HK-2 (cell line): ENCODE measurements at regions not wholly inside any gene's neighbourhood (a gene's known extent, or its start where the extent isn't known, plus 50 kb on each side); places are given as distances from the start of the nearest gene placed in this dataset.

Experiments
- DNase-seq: peaks from one replicate; pipeline ENCODE4 v3.0.0-alpha.2; 2018; ENCODE audit not compliant: unreplicated experiment

DNA sequence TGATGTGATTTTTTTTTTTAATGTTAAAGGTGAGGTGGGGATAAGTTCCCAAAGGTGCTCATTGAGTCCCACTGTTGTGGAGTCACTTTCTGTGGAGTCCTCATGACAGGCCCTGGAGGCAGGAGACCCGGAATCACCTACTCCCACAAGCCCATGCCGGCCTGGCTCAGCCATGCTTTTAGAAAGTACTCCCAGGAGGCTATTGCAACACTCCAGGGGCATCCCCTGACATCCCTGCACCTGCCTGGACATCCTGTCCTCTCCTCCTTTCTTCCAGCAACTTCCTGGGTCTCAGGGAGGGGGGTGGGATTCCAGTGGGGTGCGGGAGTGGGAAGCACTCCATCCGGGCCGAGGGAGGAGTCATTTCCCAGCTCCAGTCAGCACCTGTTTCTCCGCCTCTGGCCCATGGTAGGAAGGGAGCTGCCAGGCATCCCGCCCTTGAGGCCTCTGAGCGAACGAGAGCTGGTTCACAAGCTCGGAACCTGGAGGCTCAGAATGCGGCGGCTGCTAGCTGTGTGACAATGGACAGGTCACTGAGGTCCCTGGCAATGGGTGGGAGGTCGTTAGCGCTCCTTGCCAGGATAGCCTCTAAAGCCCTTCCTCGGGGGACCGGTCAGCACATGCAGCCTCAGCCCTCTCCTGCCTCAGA, 163.9 kb upstream of the ID2 start:
- no peak for DNase-seq

DNA sequence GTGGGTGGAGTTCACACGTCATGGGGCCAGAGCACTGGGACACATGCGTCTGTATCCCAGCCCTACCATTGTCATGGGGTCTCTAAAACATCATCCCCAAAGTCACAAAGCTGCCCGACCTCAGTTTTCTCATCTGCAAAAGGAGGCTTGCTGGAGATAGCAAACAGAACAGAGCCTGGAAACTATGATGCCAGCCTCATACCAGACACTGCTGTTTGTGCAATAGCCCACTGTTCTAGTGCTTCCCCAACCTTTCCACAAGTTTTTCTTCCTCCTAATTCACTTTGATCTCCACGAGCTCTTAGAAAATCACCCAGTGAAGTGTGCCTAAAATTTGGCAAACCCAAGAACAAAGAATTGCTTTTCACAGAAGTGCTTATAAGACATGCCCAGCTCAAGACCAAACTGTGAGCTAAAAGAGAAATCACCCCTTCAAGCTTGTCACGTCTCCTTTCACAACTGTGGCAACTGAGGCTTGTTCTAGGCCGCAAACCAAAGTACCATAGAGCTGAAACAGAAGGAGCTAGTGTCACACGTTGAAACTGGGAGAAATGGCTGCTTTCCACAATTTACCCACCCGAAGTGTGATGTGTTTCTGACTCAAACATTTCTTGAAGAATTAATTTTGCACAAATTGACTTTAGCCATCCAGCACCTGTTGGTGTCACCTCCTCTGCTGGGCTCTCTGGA, 162.7 kb upstream of the ID2 start:
- no peak for DNase-seq

DNA sequence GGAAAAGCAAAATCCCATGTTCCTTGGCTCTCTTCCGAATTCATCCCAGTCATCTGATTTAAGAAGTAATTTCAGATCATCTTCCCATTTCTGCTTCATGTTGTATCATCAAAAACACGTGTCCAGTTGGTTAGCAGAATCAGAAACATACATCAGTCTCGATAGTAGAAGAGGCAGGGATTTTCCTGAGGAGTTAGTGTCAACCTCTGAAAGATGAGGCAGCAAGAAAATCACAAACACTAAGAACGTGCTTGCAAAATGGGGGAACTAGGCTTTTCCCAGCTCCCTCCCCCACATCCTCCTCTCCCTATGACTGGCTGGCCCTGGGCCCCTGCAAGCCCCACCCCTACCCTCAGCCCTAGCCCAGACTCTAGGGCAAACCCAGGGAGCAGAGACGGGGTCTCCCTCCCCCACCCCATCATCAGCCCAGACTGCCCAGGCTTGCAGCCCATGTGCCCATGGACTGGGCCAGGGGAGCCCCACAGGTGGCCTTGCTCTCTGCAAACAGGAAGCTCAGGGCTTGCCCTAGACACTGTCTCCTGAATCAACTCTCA, 161.0 kb upstream of the ID2 start:
- DNase-seq, result no peak

DNA sequence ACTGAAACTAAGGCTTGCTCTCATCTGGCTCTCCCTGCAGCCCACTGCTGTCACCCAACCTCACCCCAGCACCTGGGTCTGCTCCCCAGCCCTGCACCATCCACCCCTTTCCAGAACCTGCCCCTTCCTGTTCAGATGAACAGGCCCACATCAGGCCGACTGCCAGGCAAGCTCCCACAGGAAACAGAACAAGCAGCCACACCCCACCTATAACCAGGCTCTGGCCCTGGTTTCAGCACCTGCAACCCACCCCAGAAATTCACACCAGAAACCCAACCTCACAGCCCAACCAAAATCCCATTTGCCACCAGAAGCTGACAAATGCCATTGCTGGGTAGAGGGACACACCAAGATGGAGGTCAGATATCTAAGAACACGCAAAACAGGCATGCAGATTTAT, 159.2 kb upstream of the ID2 start:
- DNase-seq, result no peak

DNA sequence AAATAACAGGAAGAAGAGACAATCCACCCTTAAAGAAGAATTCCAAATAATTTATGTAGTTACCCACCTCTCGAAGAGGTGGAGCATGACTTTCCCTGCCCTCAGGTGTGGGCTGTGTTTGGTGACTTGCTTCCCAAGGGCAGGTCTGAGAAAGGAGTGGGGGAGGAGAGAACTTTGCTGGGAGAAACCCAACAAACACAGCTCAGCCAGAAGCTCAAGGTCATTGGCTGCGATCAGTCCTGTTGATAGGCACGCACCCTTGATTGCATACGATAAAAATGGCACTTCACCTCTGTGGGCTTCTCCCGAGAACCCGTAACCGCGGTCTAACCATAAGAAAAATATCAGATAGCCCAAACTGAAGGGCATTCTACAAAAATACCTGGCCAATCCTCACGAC, 157.5 kb upstream of the ID2 start:
- DNase-seq, result no peak

DNA sequence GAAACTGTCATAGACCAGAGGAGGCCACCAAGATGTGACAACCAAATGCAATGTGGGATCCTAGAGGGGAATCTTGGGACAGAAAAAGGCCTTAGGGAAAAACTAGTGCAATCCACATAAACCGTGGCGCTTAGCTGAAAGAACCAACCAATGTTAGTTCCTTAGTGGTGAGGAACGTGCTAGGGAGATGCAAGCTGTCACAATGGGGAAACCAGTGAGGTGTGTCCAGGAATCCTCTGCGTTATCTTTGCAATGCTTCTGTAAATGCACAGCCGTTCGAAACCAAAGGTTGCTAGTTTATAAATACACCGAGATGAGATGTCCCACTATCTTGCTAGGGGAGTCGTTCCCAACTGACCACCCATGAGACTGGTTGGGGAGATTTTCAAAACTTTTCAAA, 157.0 kb upstream of the ID2 start:
- no peak for DNase-seq

DNA sequence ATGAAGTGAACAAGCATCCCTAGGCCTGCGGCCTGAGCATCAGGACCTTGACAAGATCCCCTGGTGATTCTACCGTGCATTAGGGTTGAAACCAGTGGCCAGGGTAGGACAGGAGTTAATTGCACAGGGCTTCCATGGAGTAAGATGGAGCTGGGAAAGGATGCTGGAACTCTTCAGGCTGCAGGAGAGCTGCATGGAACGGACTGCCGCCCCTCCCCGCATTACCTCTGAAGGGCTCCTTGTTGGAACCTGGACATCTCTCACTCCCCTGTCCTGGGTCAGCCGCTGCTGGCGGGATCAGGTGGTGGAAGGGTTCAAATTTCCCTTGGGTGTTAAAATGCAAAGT, 156.6 kb upstream of the ID2 start:
- no peak for DNase-seq

DNA sequence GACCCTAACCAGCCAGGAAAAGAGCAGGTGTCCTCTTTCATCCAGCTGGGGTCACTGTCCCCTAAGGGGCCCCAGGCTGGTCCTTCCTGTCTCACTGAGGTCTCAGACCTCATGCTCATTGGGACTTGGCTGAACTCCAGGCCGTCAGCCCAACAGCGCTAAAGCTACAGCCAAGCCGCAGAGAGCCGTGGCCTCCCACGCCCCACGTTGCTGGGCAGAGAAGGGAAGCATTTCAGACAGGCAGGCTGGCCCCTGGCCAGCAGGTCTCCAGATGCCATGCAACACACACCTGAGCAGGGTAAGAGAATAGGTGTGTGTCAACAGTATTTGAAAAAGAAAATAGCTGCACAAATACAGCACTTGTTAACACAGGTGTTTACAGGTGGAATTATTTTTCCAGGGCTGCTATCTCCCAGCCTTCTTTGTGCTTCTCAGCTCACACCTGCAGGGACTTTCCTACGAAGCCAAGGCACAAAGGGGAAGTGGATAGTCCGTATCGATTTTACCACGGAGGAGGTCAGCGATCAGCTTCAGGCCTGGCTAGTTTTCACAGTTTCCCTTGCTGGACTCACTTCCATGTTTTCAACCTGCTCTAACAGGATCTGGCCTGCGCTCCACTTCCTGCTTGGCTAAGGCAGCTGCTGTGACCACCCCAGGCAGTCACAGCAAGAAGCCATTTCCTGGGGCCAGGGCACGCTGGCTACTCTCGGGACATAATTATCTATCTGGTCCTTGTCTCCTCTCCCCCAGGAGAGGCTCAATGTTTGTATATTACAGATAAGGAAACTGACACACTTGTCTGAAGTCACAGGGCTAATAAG, 156.1 kb upstream of the ID2 start:
- DNase-seq, result peak; percentile 83

DNA sequence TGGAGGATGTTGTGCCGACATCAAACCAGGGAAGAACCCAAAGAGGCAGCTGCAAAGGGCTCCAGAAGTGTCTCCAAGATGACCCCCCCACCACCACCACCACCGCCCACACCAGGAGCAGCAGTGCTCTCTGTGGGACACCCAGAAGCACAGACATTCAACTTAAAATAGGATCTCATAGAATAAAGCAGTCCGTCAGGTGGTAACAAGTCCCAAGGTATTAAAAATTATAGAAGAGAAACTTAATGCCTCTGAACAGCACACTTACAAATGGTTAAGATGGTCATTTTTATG, 155.5 kb upstream of the ID2 start:
- no peak for DNase-seq

DNA sequence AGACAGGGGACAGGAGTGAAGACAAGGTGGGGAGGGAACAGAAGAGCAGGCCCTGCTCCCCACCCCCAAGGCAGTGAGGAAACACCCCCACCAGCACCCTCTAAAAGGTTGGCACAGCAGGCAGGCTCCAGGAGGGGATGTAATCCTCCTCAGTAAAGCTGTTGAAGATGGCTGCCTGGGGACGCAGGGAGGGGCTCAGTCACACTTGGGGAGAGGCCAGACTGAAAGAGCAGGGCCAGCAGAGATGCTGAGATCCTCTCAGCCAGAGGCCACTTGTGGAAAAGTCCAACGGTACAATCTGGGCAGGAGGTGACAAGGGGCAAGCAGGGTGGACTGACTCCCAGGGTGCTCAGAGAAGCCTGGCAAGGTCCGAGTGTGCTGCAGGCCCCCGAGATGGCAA, 154.8 kb upstream of the ID2 start:
- DNase-seq, result no peak

DNA sequence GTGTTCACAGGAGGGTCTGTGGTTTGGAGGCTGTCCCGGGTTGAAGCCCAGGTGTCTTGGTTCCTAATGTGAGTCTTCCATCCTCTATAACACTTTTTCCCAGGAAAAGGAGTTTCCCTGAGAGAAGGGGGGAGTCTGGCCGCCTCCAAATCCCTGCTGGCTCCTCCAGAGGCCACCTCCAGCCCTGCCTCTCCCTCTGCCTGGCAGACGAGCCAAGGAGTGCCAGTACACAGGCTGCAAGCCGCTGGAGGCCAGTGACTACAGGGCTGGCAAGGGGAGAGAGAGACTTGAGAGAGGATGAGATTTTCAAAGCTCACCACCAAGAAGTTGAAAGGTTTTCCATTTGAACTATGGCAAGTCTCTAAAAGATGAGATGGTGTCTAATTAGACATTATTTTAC, 154.2 kb upstream of the ID2 start:
- no peak for DNase-seq

DNA sequence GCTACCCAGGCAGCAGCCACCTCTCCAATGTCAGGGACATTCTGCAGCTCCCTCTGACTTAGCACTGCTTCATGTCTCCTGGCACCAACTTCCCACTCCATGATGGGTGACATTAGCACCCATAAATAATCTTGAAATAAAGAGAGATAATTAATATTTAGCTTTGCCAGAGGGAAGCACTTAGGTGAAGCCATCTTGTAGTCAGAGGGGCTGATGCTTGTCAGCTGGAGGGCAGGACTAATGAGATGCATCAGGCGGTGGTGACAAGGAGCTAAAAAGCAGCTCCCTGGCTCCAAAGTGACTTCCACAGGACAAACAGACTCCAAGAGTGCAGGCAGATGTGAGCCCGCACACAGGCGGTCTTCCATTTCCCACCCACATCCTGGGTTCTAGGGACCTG, 153.0 kb upstream of the ID2 start:
- no peak for DNase-seq

DNA sequence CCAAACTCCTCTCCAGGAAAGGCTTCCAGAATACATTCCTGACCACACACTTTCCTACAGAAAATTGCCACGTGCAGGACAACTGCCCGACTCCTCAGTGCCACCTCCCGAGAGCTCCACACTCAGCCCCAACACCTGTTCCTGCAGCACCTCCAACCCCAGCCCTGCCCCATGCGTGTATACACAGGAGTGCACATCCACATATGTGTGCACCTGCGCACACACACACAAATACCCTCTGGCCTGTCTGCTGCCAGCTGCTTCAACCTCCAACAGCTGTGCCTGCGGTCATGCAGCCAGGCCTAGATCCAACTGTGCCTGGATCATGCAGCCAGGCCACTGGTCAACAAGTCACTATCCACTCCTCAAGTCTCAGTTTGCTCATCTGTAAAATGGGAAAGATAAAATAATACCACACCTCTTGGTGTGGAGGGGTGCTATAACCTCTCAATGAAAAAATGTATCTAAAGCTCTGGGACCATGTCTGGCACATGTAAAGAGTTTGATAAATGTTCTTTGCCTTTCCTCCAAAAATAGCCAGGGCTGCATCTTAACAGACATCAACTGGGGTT, 152.1 kb upstream of the ID2 start:
- DNase-seq, result no peak

DNA sequence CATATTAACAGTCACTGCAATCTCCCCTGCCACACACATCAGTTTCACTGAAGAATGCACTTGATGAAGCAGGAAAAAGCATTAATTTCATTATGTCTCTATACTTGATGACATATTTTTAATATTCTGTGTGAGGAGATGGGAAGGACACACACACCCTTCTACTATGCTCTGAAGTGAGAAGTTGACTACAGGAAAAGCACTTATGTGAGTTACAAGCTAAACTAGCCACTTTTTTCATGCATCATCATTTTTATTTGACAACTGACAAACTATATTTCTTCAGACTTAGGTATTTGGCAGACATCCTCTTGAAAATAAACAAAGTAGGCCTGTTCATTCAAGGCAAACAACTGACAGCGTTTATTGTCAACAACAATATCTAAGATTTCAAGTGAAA, 150.4 kb upstream of the ID2 start:
- no peak for DNase-seq

DNA sequence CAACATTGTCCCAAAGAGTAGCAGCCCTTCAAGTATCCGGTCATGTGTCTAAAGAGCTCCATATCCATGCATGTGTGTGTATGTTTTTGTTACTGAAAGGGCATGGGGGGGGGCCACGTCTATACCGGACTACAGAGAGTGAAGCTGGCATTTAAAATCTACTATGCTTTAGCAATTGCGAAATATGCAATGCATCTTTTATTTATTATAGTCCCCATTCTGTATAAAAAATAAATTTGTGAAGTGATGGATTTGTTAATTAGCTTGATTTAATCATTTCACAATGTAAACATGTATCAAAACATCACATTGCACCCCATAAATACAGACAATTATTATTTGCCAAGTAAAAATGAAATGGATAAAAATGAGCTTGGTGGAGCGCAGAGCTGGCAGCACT, 149.4 kb upstream of the ID2 start:
- no peak for DNase-seq

DNA sequence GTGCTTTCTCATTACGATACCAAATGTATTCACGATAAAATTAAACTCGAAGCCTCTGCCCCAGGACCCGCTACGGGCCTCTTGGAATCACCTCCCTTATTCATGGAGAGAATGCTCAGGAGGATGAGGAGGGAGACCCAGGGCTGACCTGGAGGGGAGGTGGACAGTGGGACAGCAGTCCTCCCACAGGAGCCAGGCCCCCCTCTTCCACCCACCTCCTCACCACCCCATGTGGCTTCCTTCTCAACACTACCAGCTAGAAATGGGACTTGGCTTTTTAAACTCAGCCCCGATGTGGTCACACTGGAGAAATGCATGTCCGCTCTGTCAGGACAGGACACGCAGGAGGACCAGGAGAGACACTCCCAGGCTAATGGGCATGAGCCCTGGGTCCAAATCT, 147.9 kb upstream of the ID2 start:
- no peak for DNase-seq

DNA sequence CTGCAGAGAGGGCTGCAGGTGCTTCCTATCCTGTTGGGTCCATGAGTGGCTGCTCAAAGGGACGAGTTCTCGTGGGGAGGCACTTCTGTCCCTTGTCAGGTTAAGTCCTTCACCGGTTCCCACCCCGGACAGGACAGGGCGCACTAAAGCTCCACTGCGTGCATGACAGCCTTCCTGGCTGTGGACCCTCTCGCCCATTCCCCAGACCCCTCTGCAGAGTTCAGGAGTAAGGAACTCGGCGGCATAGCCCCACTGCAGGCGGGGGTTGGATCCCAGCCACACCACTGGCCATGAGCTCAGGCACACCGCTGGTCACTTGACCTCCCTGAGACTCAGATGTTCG, 147.5 kb upstream of the ID2 start:
- DNase-seq, result no peak

DNA sequence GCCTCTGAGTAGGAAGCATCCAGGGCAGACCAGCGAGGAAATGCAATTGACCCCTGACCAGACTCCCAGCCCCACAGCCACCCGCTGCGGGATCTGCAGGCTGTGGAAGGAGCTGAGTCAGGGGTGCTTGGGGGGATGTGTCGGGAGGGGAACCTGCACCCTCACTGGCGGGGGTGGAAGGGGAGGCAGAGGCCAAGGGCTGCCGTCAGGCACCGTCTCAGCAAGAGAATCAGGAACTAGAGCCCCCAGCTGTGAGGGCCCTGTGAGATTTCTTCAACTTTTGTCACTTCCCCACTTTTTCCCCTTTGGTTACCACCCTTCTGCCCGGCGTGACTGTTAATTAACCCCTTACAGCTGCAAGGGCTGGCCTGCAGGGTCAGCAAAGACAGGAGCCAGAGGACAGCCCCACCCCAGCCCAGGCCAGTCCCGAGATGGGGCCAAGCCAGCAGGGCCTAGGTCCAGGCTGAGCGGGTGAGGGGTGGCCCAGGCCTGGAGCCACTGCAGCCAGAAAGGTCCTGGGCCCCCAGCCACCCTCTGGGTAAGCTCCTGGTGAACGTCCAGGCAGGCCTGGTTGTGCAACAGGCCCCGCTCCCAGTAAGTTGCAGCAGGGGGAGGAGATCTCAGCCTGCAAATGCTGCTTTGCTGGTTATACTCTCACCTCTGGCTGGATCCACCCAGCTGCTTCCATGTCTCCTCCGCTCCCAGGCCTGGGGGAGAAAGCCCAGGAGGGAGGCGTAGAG, 147.0 kb upstream of the ID2 start:
- no peak for DNase-seq

DNA sequence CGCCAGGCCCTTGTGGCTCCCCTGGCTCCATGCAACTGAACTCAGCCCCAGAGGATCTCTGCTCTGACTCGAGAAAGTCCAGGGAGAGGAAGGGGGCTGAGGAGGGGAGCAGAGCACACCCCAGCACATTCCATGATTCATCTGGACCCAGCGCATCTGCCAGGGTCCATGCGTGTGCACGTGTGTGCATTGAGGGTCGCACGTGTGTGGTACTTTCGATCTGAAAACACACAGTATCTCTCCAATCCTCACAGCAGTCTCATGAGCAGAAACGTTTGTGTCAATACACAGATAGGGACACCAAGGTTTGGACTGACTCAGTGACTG, 146.4 kb upstream of the ID2 start:
- DNase-seq, result no peak

DNA sequence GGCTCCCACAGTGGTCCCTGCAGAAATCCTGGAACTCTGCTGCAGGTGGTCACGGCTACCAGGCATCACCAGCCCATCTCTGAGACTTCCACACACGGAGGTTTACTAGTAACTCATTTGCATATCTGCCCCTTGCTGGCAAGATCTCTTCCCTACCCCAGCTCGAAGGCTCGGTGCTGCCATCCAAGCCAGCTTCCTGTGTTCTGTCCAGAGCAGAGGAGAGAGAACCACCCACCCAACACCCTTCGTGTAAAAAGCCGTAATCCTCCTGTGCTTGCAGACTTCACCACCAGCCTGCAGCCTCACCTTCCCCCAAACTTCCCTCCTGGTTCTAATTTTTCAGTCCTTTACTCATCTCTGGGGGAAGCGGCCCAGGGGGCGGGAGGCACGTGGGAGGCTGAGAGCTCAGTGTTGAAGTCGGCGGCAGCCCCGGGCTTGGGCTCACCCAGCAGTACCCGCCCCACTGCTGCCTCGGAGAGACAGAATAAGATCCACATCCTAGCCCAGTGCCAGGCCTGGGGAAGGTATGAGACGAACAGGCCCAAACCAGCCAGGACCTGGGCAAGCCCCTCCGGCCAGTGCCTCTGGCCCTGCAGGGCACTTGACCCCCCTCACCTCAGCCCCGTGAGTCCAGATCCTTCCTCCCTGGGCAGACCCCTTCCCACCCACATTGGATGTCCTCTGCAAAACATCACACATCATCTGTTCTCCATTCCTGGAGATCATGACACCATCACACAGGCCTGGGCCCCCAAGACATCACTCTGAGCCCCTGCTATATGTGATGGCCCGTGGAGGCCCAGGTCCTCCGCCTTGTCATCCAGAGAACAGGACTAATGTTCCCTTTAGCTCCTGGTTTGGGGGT, 145.8 kb upstream of the ID2 start:
- DNase-seq, result no peak
